ENCODE measurements at regions not wholly inside any gene's neighbourhood (a gene's known extent, or its start where the extent isn't known, plus 50 kb on each side); places are given as distances from the start of the nearest gene placed in this dataset.

DNA sequence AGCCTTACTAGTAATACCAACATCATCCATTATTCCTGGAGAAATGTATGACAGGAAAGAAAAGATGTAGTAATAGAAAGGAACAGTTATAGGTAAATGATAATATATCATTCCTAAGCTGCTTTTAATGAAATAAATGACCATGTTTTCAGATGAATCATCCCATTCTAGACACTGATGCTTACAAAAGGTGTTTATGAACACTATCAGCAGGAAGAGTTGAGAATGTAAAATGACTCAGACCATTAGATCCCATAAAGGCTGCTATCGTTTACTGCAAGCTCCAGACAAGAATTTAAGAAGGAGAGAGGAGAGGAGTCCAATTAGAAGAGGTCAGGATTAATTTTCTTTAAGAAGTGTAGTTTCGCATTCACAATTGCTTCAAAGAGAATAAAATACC, 1033.5 kb downstream of the EFNA5 start:
- H4K5ac ChIP-seq (ENCODE audit: low read depth, low read length), result no peak overlapping the region
- H3K27me3 ChIP-seq (ENCODE audit: control insufficient read depth, insufficient read depth, low read length), result no peaks in the 10 kb centered on the region
- intact Hi-C loops (cut with micrococcal nuclease) (no loop called here), dilution Hi-C loops (cut with HindIII; ENCODE audit: low sequenced_read_pairs, unreplicated experiment) (no loop called here), in situ Hi-C loops (cut with MboI; ENCODE audit: low sequenced_read_pairs) (no loop called here)
- H3K9me1 ChIP-seq (ENCODE audit: insufficient read depth, low read length), result no peaks in the 10 kb centered on the region
- H2AFZ ChIP-seq (replicated peaks; ENCODE audit: low read length, poor library complexity), result no peak overlapping the region
- H3K4me2 ChIP-seq (ENCODE audit: low read depth, low read length), result no peak overlapping the region
- no peak overlapping the region for H2BK15ac ChIP-seq (ENCODE audit: low read depth, low read length)
- no CpG with 5 or more reads among the region's 2 CpGs for WGBS, 2 experiments (ENCODE audit: extremely low coverage in 2 of 2, insufficient read length in 1 of 2)
- no peak overlapping the region for H3K4ac ChIP-seq (ENCODE audit: low read depth, low read length)
- no peak overlapping the region for H3K14ac ChIP-seq (replicated peaks; ENCODE audit: low read depth, low read length)
- no peak for DNase-seq
- H3K9me3 ChIP-seq (ENCODE audit: control insufficient read depth, insufficient read depth, low read length), result no peaks in the 10 kb centered on the region
- no peak overlapping the region for H2BK120ac ChIP-seq (ENCODE audit: low read depth, low read length)
- H3K18ac ChIP-seq (ENCODE audit: low read depth, low read length), result no peak overlapping the region
- H2AK5ac ChIP-seq (ENCODE audit: low read depth, low read length), result no peak overlapping the region
- no TSS peak for BruUV-seq (replicated peaks)
- TF ChIP-seq POLR2A (IDR thresholded peaks at IDR 0.05; ENCODE audit: low read depth, low read length), result no peak
- TF ChIP-seq CEBPB (IDR thresholded peaks at IDR 0.05; ENCODE audit: low read depth, low read length), result no peak
- no peak for TF ChIP-seq RFX5 (IDR thresholded peaks at IDR 0.05; ENCODE audit: low read depth, low read length)
- TF ChIP-seq CHD1 (IDR thresholded peaks at IDR 0.05; ENCODE audit: low read depth, low read length), result no peak
- no peak for TF ChIP-seq RAD21 (IDR thresholded peaks at IDR 0.05; ENCODE audit: low read length)
- no peak for TF ChIP-seq MAFK (IDR thresholded peaks at IDR 0.05; ENCODE audit: low read depth, low read length)
- no peak for TF ChIP-seq CTCF (conservative IDR thresholded peaks at IDR 0.05; ENCODE audit: low read depth, low read length)
- no peak for TF ChIP-seq NFE2L2 (IDR thresholded peaks at IDR 0.05; ENCODE audit: low read depth, low read length)
- TF ChIP-seq MXI1 (IDR thresholded peaks at IDR 0.05; ENCODE audit: borderline replicate concordance, low read depth, low read length), result no peak
- TF ChIP-seq RCOR1 (IDR thresholded peaks at IDR 0.05; ENCODE audit: insufficient replicate concordance, low read length), result no peak
- no peaks in the 10 kb centered on the region for H3K79me1 ChIP-seq (ENCODE audit: low read depth in 1 of 2, low read length in 2 of 2)
- POLR2A ChIA-PET (ENCODE audit: unreplicated experiment), result no interaction called here
- no peak overlapping the region for H3K23ac ChIP-seq (ENCODE audit: low read depth, low read length)
- no peak overlapping the region for H2AK9ac ChIP-seq (replicated peaks; ENCODE audit: low read depth, low read length, poor library complexity)
- no peak overlapping the region for H2BK20ac ChIP-seq (ENCODE audit: low read depth, low read length)
- no peak overlapping the region for H3K56ac ChIP-seq (ENCODE audit: extremely low read depth, insufficient read depth, low read length)
- no peaks in the 10 kb centered on the region for H3K4me1 ChIP-seq (ENCODE audit: control insufficient read depth, insufficient read depth, low read length)
- no peak overlapping the region for H3K4me3 ChIP-seq (ENCODE audit: insufficient read depth, low read depth, low read length)
- no peak for ATAC-seq (ENCODE audit: low read depth)
- H2BK5ac ChIP-seq (ENCODE audit: low read depth, low read length, poor library complexity, severe bottlenecking), result no peak overlapping the region
- no peak overlapping the region for H4K91ac ChIP-seq (ENCODE audit: insufficient read depth, low read depth, low read length)
- H3K9ac ChIP-seq (ENCODE audit: low read depth, low read length), result no peak overlapping the region
- no peaks in the 10 kb centered on the region for H3K36me3 ChIP-seq (ENCODE audit: control insufficient read depth, insufficient read depth, low read length)
- no peak overlapping the region for H4K8ac ChIP-seq (ENCODE audit: low read depth in 2 of 2, low read length in 2 of 2)
- H3K27ac ChIP-seq (ENCODE audit: insufficient read depth, low read length), result no peak overlapping the region
- H4K20me1 ChIP-seq (ENCODE audit: insufficient read depth, low read length), result no peaks in the 10 kb centered on the region
- CTCF ChIA-PET, result no interaction called here

Measured in IMR-90 (cell line).